ENCODE measurements at regions not wholly inside any gene's neighbourhood (a gene's known extent, or its start where the extent isn't known, plus 50 kb on each side); places are given as distances from the start of the nearest gene placed in this dataset.

GRCh38 chr4:54897590-54897989 is 227.8 kb downstream of the KDR start:
- no peak for TF ChIP-seq EGR1 (IDR thresholded peaks at IDR 0.05)
- no peak for TF ChIP-seq RAD21 (IDR thresholded peaks at IDR 0.05; ENCODE audit: low read depth)
- no peak for TF ChIP-seq NFIC (IDR thresholded peaks at IDR 0.05)
- TF ChIP-seq CREB1 (IDR thresholded peaks at IDR 0.05; ENCODE audit: low read depth), result no peak
- TF ChIP-seq USF1 (IDR thresholded peaks at IDR 0.05), result no peak
- no peak for TF ChIP-seq MAX (IDR thresholded peaks at IDR 0.05)
- TF ChIP-seq TCF12 (IDR thresholded peaks at IDR 0.05; ENCODE audit: low read depth), result no peak
- TF ChIP-seq TAF1 (IDR thresholded peaks at IDR 0.05; ENCODE audit: low read depth), result no peak
- no peak for TF ChIP-seq EP300 (IDR thresholded peaks at IDR 0.05; ENCODE audit: borderline replicate concordance)
- TF ChIP-seq CEBPB (IDR thresholded peaks at IDR 0.05), result no peak
- no peak for TF ChIP-seq ZBTB7A (IDR thresholded peaks at IDR 0.05; ENCODE audit: low read depth)
- no peak for TF ChIP-seq YY1 (IDR thresholded peaks at IDR 0.05; ENCODE audit: low read depth)
- no peak for TF ChIP-seq FOXM1 (IDR thresholded peaks at IDR 0.05; ENCODE audit: borderline replicate concordance, low read depth)
- no peak for TF ChIP-seq TEAD4 (IDR thresholded peaks at IDR 0.05)
- no peak for TF ChIP-seq REST (IDR thresholded peaks at IDR 0.05; ENCODE audit: low read depth)

GRCh38 chr4:54882616-54883015 is 224.9 kb downstream of the KIT start:
- TF ChIP-seq REST (IDR thresholded peaks at IDR 0.05; ENCODE audit: low read depth), result no peak
- no peak for TF ChIP-seq EP300 (IDR thresholded peaks at IDR 0.05; ENCODE audit: borderline replicate concordance)
- TF ChIP-seq TCF12 (IDR thresholded peaks at IDR 0.05; ENCODE audit: low read depth), result no peak
- TF ChIP-seq USF1 (IDR thresholded peaks at IDR 0.05), result no peak
- no peak for TF ChIP-seq YY1 (IDR thresholded peaks at IDR 0.05; ENCODE audit: low read depth)
- no peak for TF ChIP-seq TEAD4 (IDR thresholded peaks at IDR 0.05)
- TF ChIP-seq ZBTB7A (IDR thresholded peaks at IDR 0.05; ENCODE audit: low read depth), result no peak
- TF ChIP-seq FOXM1 (IDR thresholded peaks at IDR 0.05; ENCODE audit: borderline replicate concordance, low read depth), result no peak
- no peak for TF ChIP-seq EGR1 (IDR thresholded peaks at IDR 0.05)
- TF ChIP-seq NFIC (IDR thresholded peaks at IDR 0.05), result no peak
- no peak for TF ChIP-seq MAX (IDR thresholded peaks at IDR 0.05)
- TF ChIP-seq RAD21 (IDR thresholded peaks at IDR 0.05; ENCODE audit: low read depth), result no peak
- no peak for TF ChIP-seq TAF1 (IDR thresholded peaks at IDR 0.05; ENCODE audit: low read depth)
- no peak for TF ChIP-seq CREB1 (IDR thresholded peaks at IDR 0.05; ENCODE audit: low read depth)
- TF ChIP-seq CEBPB (IDR thresholded peaks at IDR 0.05), result no peak

- TF ChIP-seq TCF12 (IDR thresholded peaks at IDR 0.05; ENCODE audit: low read depth) (no peak), ZBTB7A (IDR thresholded peaks at IDR 0.05; ENCODE audit: low read depth) (no peak), EP300 (IDR thresholded peaks at IDR 0.05; ENCODE audit: borderline replicate concordance) (no peak), NFIC (IDR thresholded peaks at IDR 0.05) (no peak), EGR1 (IDR thresholded peaks at IDR 0.05) (no peak), CREB1 (IDR thresholded peaks at IDR 0.05; ENCODE audit: low read depth) (no peak), FOXM1 (IDR thresholded peaks at IDR 0.05; ENCODE audit: borderline replicate concordance, low read depth) (no peak), REST (IDR thresholded peaks at IDR 0.05; ENCODE audit: low read depth) (no peak), YY1 (IDR thresholded peaks at IDR 0.05; ENCODE audit: low read depth) (no peak), TEAD4 (IDR thresholded peaks at IDR 0.05) (no peak), CEBPB (IDR thresholded peaks at IDR 0.05) (no peak), RAD21 (IDR thresholded peaks at IDR 0.05; ENCODE audit: low read depth) (no peak), TAF1 (IDR thresholded peaks at IDR 0.05; ENCODE audit: low read depth) (no peak), MAX (IDR thresholded peaks at IDR 0.05) (no peak), USF1 (IDR thresholded peaks at IDR 0.05) (no peak)
Measured at GRCh38 chr4:54879576-54879975, 221.8 kb downstream of the KIT start.

Measured in Ishikawa (cell line).